ENCODE measurements at regions not wholly inside any gene's neighbourhood (a gene's known extent, or its start where the extent isn't known, plus 50 kb on each side); places are given as distances from the start of the nearest gene placed in this dataset.

- no peak for TF ChIP-seq POLR2A (IDR thresholded peaks at IDR 0.05; ENCODE audit: low read depth, low read length)
- no peak for TF ChIP-seq TAF1 (IDR thresholded peaks at IDR 0.05; ENCODE audit: borderline replicate concordance, low read depth, low read length)
- TF ChIP-seq POLR2AphosphoS5 (IDR thresholded peaks at IDR 0.05; ENCODE audit: low read depth, low read length), result no peak
Observed at GRCh38 chr6:166757232-166758135, 130.4 kb upstream of the RPS6KA2 start.

All from GM12892 (cell line).